ENCODE measurements at regions not wholly inside any gene's neighbourhood (a gene's known extent, or its start where the extent isn't known, plus 50 kb on each side); places are given as distances from the start of the nearest gene placed in this dataset.

DNA sequence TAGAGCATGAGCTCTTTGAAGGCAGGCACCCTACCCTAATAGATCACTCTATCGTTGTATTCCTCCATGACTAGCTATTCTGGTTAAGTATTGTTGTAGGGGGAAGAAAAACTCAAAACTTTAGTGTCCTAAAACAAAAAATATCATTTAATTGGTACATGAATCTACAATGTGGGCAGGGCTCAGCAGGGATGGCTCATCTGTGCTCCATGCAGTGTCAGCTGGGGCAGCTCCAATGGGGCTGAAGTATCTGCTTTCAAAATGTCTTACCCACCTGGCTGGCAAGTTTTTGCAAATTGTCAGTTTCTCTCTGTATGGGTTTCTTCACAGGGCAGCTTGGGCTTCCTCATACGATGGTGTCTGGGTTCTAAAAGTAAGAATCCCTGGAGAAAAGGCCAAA is 83.2 kb upstream of the ITGA6 start:
- Histone ChIP-seq H3K9ac (ENCODE audit: low read depth in 2 of 2, low read length in 2 of 2) (no peak overlapping the region), H3K36me3 (no peaks in the 10 kb centered on the region), H3K27me3 (no peaks in the 10 kb centered on the region), H3K4me1 (peaks cover 3% of the 10 kb centered on the region), H3K27ac (no peak overlapping the region), H3K4me3 (no peak overlapping the region), H3K9me3 (no peaks in the 10 kb centered on the region)
- intact Hi-C loops (cut with DNase I): no loop called here
- no peak for DNase-seq
- TF ChIP-seq, protein P1, sequence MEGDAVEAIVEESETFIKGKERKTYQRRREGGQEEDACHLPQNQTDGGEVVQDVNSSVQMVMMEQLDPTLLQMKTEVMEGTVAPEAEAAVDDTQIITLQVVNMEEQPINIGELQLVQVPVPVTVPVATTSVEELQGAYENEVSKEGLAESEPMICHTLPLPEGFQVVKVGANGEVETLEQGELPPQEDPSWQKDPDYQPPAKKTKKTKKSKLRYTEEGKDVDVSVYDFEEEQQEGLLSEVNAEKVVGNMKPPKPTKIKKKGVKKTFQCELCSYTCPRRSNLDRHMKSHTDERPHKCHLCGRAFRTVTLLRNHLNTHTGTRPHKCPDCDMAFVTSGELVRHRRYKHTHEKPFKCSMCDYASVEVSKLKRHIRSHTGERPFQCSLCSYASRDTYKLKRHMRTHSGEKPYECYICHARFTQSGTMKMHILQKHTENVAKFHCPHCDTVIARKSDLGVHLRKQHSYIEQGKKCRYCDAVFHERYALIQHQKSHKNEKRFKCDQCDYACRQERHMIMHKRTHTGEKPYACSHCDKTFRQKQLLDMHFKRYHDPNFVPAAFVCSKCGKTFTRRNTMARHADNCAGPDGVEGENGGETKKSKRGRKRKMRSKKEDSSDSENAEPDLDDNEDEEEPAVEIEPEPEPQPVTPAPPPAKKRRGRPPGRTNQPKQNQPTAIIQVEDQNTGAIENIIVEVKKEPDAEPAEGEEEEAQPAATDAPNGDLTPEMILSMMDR (IDR thresholded peaks at IDR 0.05): no peak

DNA sequence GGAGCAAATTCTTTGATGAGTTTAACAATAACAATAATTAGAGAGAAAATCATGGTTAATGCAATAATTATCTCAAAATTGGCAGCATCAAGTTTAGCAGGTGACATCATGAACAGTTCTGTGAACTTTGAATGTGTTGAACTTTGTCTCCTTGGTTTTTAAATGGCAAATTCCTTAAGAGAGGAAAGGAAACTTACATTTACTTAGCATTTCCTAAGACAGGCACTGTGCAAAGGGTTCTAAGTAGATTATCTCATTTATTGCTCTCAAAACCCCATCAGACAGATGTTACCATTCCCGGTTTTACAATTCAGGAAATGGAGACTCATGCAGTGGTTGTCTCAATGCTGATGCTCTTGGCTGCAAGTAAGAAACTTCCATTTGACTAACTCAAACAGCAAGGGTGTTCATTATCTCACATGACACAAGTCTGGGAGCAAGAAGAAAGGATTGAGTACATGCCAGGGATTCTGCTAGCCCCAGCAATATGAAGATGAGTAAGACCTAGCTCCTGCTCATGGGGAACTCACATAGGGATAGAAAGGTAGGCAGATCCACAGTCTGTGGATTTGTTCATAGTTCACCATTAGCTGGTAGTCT is 81.3 kb upstream of the ITGA6 start:
- Histone ChIP-seq H3K9me3 (no peaks in the 10 kb centered on the region), H3K27ac (no peak overlapping the region), H3K9ac (ENCODE audit: low read depth in 2 of 2, low read length in 2 of 2) (no peak overlapping the region), H3K27me3 (no peaks in the 10 kb centered on the region), H3K4me1 (no peaks in the 10 kb centered on the region), H3K36me3 (no peaks in the 10 kb centered on the region), H3K4me3 (no peak overlapping the region)
- intact Hi-C loops (cut with DNase I): no loop called here
- TF ChIP-seq, protein P1 (IDR thresholded peaks at IDR 0.05): no peak
- DNase-seq: no peak

DNA sequence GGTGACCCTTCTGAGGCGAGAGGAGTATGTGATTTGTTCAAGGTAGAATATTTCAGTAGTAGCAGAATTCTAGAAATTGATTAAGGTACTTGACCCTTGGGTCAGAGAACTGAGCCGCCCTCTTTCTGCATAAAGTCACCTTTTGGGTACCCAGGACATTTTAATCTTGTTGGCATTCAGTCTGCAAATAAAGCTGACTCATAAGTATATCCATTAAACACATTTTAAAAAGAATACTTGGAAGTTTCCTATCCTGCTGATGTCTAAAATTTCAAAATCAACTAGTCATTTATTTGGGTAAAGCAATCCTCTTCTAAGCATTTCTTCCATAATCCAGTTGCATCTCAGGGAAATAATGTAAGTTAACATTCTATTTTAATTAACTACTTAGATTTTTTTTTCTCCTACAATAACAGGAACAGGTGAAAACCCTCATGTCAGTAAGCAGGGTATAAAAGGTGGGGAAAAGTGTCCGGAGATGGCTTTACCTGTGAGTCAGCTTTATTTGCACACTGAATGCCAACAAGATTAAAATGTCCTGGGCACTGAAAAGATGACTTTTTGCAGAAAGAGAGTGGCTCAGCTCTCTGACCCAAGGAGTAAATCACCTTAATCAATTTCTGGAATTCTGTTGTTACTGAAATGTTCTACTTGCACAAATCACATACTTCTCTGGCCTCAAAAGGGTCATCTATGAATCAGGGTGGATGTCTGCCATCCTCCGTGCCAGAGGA is 78.7 kb upstream of the ITGA6 start:
- Histone ChIP-seq H3K4me3 (no peak overlapping the region), H3K36me3 (no peaks in the 10 kb centered on the region), H3K27me3 (no peaks in the 10 kb centered on the region), H3K9ac (ENCODE audit: low read depth in 2 of 2, low read length in 2 of 2) (no peak overlapping the region), H3K9me3 (no peaks in the 10 kb centered on the region), H3K4me1 (no peaks in the 10 kb centered on the region), H3K27ac (no peak overlapping the region)
- no peak for DNase-seq
- intact Hi-C loops (cut with DNase I): no loop called here
- TF ChIP-seq, protein P1 (IDR thresholded peaks at IDR 0.05): no peak

DNA sequence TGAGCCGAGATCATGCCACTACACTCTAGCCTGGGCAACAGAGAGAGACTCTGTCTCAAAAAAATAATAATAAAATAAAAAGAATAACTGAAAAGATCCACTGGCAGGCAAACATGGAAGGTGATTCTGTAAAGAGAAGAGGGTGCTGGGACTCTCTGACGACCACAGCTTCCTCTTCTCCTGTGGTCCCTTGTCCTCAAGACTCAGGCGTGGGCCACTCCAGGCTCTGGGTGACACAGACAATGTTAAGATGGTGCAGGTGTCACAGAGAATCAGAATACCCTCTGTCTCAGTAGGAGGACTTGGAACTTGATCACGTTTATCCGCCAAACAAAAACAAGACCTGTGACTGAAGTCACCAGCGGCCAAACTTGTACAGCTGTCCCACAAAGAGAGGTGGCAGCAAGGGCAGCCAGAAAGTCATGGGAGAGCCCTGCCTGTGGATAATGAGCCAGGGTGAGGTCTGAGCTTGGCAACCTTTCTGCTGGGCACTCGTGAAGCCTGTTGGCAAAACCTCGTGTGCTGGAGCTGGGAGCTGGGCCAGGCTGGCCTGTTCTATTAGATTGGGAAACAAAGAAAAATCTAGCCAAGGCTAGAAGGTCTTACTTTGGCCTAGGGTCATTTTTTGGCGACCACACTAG is 76.4 kb upstream of the ITGA6 start:
- no peaks in the 10 kb centered on the region for H3K36me3 ChIP-seq
- H3K4me3 ChIP-seq: no peak overlapping the region
- H3K9me3 ChIP-seq: no peaks in the 10 kb centered on the region
- no peak overlapping the region for H3K9ac ChIP-seq (ENCODE audit: low read depth in 2 of 2, low read length in 2 of 2)
- TF ChIP-seq, protein P1 (IDR thresholded peaks at IDR 0.05): no peak
- no peaks in the 10 kb centered on the region for H3K4me1 ChIP-seq
- no peak for DNase-seq
- no peaks in the 10 kb centered on the region for H3K27me3 ChIP-seq
- intact Hi-C loops (cut with DNase I): loop anchor here (10.0 kb wide), 1 partner anchor 114 kb away; no protein-coding TSS in a partner anchor
- H3K27ac ChIP-seq: no peak overlapping the region

DNA sequence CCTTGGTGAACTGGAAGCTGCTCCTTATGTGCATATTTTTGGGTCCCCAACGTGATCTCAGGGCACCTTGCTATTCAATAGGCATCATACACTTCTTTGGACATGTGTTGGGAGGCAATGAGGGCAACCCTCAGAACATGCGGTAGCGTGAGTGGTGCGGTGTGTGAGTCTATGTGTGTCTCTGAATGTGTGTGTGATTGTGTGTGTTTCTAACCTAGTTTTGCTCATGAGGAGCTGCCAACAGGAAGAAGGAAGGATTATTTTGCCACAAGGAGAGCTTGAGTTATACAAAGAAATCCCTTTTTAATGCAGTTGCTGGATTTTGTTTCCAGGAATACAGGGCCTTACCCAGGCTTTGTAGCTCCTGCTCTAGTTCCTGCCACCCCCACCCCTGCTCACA is 75.8 kb upstream of the ITGA6 start:
- no peaks in the 10 kb centered on the region for H3K9me3 ChIP-seq
- no peak overlapping the region for H3K9ac ChIP-seq (ENCODE audit: low read depth in 2 of 2, low read length in 2 of 2)
- DNase-seq: no peak
- no peaks in the 10 kb centered on the region for H3K27me3 ChIP-seq
- H3K27ac ChIP-seq: no peak overlapping the region
- TF ChIP-seq, protein P1 (IDR thresholded peaks at IDR 0.05): no peak
- H3K36me3 ChIP-seq: no peaks in the 10 kb centered on the region
- H3K4me1 ChIP-seq: no peaks in the 10 kb centered on the region
- no peak overlapping the region for H3K4me3 ChIP-seq
- intact Hi-C loops (cut with DNase I): loop anchor here (10.0 kb wide), 1 partner anchor 113 kb away; no protein-coding TSS in a partner anchor
